Activated T-helper 2 cell treated with anti-CD3 and anti-CD28 coated beads, Interferon-gamma antibody, Interleukin-2, Interleukin-4, amounts not matched to agents 10 μg/mL and 5 μg/mL and 100 μg/mL, durations not matched to agents 14 hours and 24 hours and 36 hours (primary cell): ENCODE measurements at regions not wholly inside any gene's neighbourhood (a gene's known extent, or its start where the extent isn't known, plus 50 kb on each side); places are given as distances from the start of the nearest gene placed in this dataset.

Experiments used
- DNase-seq: peaks from one replicate; pipeline ENCODE4 v3.0.0; 2021; ENCODE audit warnings: low spot score
- H3K27ac Mint-ChIP-seq: one replicate; pipeline ENCODE4 v1.8.0; 2021; ENCODE audit warnings: mixed read lengths
- H3K27me3 Mint-ChIP-seq: one replicate; pipeline ENCODE4 v1.8.0; 2021; ENCODE audit warnings: low read depth, mixed read lengths
- H3K36me3 Mint-ChIP-seq: one replicate; pipeline ENCODE4 v1.8.0; 2021; ENCODE audit warnings: low read depth, mixed read lengths
- H3K4me1 Mint-ChIP-seq: one replicate; pipeline ENCODE4 v1.8.0; 2021; ENCODE audit warnings: low read depth, mixed read lengths
- H3K4me3 Mint-ChIP-seq: one replicate; pipeline ENCODE4 v1.8.0; 2021; ENCODE audit warnings: low read depth, mild to moderate bottlenecking, moderate library complexity, mixed read lengths
- H3K9me3 Mint-ChIP-seq: one replicate; pipeline ENCODE4 v1.8.0; 2021; ENCODE audit warnings: mixed read lengths
- intact Hi-C: fragments of 100-400 bp; cut with micrococcal nuclease; formaldehyde crosslinking; loops from one replicate; pipeline ENCODE4 v1.15.1; 2023

- Mint-ChIP-seq H3K9me3 (no peaks in the 10 kb centered on the region), H3K27me3 (peaks cover 34% of the 10 kb centered on the region), H3K4me1 (peaks cover 6% of the 10 kb centered on the region), H3K27ac (no peak overlapping the region), H3K4me3 (no peak overlapping the region), H3K36me3 (no peaks in the 10 kb centered on the region)
- intact Hi-C loops: no loop called here
- no peak for DNase-seq
Measured at GRCh38 chr21:31502537-31503143, 156.9 kb upstream of the SOD1 start.

DNA sequence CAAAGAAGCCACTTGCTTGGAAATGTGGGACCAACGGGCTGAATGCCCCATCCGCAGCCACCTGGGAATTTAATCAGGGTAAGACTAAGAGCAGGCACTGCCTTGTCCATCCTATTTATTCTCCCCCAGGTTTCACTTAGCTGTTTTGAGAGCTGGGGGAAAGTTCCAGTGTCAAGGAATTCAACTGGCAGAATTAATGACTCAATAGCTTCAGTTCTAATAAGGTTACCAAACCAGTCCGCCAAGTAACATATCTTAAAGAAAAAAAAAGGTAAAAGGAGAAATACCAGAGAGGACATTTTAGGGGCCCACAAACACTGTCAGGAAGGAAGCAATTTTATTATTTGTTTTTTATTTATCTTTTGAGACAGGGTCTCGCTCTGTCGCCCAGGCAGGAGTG is 157.6 kb upstream of the SOD1 start:
- intact Hi-C loops: no loop called here
- Mint-ChIP-seq H3K4me1 (peaks cover 6% of the 10 kb centered on the region), H3K9me3 (no peaks in the 10 kb centered on the region), H3K27me3 (peaks cover 34% of the 10 kb centered on the region), H3K4me3 (no peak overlapping the region), H3K27ac (no peak overlapping the region), H3K36me3 (no peaks in the 10 kb centered on the region)
- DNase-seq: no peak

DNA sequence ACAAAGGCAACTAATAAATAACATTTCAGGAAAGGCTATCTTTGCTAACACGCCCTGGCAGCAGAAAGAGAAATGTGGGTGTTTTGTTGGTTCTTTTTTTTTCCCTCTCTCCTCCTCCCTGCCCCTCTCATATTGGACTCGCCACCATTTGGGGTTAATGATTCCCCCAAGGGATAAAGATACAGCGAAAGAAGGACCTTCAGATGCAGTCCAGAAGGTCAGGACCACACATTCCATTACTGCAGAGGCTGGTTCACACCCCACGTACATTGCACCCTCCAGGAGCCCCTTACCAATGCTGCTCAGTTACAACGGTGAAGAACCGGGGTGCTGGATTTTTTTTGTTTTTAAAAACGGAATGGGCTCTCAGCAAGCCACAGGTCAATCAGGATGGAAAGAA is 156.9 kb upstream of the TIAM1 start:
- H3K4me1 Mint-ChIP-seq: peaks cover under 1% of the 10 kb centered on the region
- H3K27me3 Mint-ChIP-seq: peaks cover 29% of the 10 kb centered on the region
- no peak overlapping the region for H3K27ac Mint-ChIP-seq
- DNase-seq: no peak
- intact Hi-C loops: no loop called here
- no peak overlapping the region for H3K4me3 Mint-ChIP-seq
- no peaks in the 10 kb centered on the region for H3K36me3 Mint-ChIP-seq
- no peaks in the 10 kb centered on the region for H3K9me3 Mint-ChIP-seq

GRCh38 chr21:31500071-31500470 is 156.0 kb upstream of the TIAM1 start:
- H3K4me3 Mint-ChIP-seq: no peak overlapping the region
- H3K36me3 Mint-ChIP-seq: no peaks in the 10 kb centered on the region
- H3K4me1 Mint-ChIP-seq: no peaks in the 10 kb centered on the region
- H3K9me3 Mint-ChIP-seq: no peaks in the 10 kb centered on the region
- intact Hi-C loops: no loop called here
- no peak overlapping the region for H3K27ac Mint-ChIP-seq
- peaks cover 24% of the 10 kb centered on the region for H3K27me3 Mint-ChIP-seq
- DNase-seq: no peak

DNA sequence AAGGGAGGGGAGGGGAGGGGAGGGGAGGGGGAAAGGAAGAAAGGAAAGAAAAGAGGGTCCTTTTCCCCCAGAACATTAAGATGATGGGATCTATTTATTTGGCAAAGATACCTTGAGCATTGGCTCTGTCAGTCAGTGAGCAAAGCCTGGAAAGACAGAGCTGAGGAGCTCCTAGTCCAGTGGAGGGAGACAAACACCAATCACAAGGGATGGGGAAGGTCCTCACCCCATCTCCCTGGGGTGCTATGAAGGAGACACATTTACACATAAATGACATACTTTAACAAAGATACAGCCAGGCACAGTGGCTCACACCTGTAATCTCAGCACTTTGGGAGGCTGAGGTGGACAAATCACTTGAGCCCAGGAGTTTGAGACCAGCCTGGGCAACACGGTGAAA is 154.9 kb upstream of the TIAM1 start:
- DNase-seq: no peak
- Mint-ChIP-seq H3K27ac (no peak overlapping the region), H3K27me3 (peaks cover 21% of the 10 kb centered on the region), H3K9me3 (no peaks in the 10 kb centered on the region), H3K4me3 (no peak overlapping the region), H3K36me3 (no peaks in the 10 kb centered on the region), H3K4me1 (no peaks in the 10 kb centered on the region)
- intact Hi-C loops: no loop called here

DNA sequence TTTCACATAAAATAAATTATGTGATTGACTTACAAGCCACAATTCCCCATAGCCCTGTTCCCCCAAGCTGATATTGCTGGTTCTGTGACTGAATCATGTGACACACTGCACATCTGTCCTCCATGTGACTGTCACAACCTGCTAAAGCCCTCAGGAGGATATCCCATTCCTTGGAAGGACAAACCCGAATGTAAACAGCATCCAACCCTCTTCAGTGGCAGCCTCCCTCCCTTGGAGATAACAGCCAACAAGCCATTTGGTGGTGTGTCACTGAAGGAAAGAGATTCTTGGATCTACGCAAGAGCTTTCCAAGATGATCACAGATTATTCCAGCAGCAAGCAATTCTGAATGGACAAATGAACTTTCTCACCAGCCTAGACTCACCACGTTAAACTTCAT is 153.9 kb upstream of the TIAM1 start:
- no peak for DNase-seq
- intact Hi-C loops: no loop called here
- Mint-ChIP-seq H3K36me3 (no peaks in the 10 kb centered on the region), H3K4me3 (no peak overlapping the region), H3K27me3 (peaks cover 22% of the 10 kb centered on the region), H3K9me3 (no peaks in the 10 kb centered on the region), H3K4me1 (no peaks in the 10 kb centered on the region), H3K27ac (no peak overlapping the region)

GRCh38 chr21:31493350-31493880 is 149.4 kb upstream of the TIAM1 start:
- Mint-ChIP-seq H3K27ac (no peak overlapping the region), H3K4me3 (no peak overlapping the region), H3K27me3 (peaks cover 12% of the 10 kb centered on the region), H3K9me3 (no peaks in the 10 kb centered on the region), H3K4me1 (peaks cover 2% of the 10 kb centered on the region), H3K36me3 (no peaks in the 10 kb centered on the region)
- DNase-seq: no peak
- intact Hi-C loops: no loop called here

DNA sequence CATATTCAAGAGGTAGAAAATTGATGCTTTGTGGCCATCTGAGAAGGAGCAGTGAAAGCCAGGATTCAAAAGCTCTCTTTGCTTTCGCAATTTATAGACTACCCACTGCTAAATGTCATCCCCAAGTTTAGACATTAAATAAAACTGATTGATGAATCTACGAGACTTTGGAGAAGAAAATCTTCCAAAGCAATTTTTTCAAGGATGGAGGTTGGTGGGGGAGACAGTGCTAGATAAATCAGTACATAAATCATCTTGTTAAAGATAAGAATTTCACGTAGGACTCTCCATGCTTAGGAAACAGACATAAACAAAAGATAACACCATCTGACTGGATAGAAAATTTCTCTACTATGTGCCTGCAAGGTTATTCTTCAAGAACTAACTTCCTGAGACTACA is 147.6 kb upstream of the TIAM1 start:
- no peak overlapping the region for H3K27ac Mint-ChIP-seq
- H3K9me3 Mint-ChIP-seq: no peaks in the 10 kb centered on the region
- peaks cover 8% of the 10 kb centered on the region for H3K27me3 Mint-ChIP-seq
- peaks cover 2% of the 10 kb centered on the region for H3K4me1 Mint-ChIP-seq
- H3K4me3 Mint-ChIP-seq: no peak overlapping the region
- intact Hi-C loops: no loop called here
- DNase-seq: no peak
- H3K36me3 Mint-ChIP-seq: no peaks in the 10 kb centered on the region

DNA sequence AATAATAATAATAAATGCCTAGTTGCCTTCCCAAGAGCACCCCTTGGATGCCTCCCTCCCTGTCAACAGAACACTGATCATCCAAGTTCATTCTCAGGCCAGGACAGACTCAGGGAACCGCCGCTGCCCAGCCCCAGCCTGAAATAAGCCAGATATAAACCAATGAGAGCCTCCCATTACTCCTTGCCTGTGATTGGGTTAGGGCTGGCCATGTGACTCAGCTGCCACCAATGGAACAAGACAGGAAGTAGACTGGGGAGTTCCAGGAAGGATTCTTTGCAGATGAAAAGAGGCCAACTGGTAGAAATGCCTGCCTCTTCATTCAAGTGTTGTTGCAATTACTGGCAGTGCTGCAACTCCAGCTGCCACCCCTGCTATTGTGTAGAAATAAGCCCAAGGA is 146.4 kb upstream of the TIAM1 start:
- H3K4me3 Mint-ChIP-seq: no peak overlapping the region
- peaks cover 2% of the 10 kb centered on the region for H3K4me1 Mint-ChIP-seq
- intact Hi-C loops: no loop called here
- peaks cover 8% of the 10 kb centered on the region for H3K27me3 Mint-ChIP-seq
- H3K36me3 Mint-ChIP-seq: no peaks in the 10 kb centered on the region
- peaks cover 10% of the 10 kb centered on the region for H3K9me3 Mint-ChIP-seq
- DNase-seq: no peak
- no peak overlapping the region for H3K27ac Mint-ChIP-seq

DNA sequence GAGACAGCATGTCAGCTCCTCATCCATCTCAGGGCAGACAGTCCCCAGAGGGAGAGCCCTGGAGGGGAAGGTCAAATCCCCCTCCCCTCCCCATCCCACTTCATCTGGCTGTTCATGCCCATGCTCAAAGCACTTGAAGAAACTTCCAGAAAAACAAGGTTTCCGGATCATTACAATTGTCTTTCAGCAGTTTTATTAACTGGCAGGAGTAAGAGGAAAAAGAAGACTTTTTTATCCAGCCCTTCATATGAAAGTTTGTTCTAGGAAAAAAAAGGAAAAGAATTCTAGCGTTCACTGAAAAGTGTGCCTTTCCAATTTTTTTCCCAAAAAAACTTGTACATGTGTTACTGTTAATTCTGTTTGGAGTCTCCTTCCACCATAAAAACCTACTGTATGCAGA is 145.7 kb upstream of the TIAM1 start:
- Mint-ChIP-seq H3K4me3 (no peak overlapping the region), H3K36me3 (no peaks in the 10 kb centered on the region), H3K4me1 (peaks cover 2% of the 10 kb centered on the region), H3K27me3 (peaks cover 8% of the 10 kb centered on the region), H3K9me3 (peaks cover 17% of the 10 kb centered on the region), H3K27ac (no peak overlapping the region)
- intact Hi-C loops: no loop called here
- DNase-seq: no peak

GRCh38 chr21:31489014-31489413 is 145.0 kb upstream of the TIAM1 start:
- peaks cover 19% of the 10 kb centered on the region for H3K9me3 Mint-ChIP-seq
- no peak overlapping the region for H3K27ac Mint-ChIP-seq
- intact Hi-C loops: no loop called here
- peaks cover 2% of the 10 kb centered on the region for H3K4me1 Mint-ChIP-seq
- no peaks in the 10 kb centered on the region for H3K36me3 Mint-ChIP-seq
- peaks cover 6% of the 10 kb centered on the region for H3K27me3 Mint-ChIP-seq
- no peak for DNase-seq
- H3K4me3 Mint-ChIP-seq: no peak overlapping the region

DNA sequence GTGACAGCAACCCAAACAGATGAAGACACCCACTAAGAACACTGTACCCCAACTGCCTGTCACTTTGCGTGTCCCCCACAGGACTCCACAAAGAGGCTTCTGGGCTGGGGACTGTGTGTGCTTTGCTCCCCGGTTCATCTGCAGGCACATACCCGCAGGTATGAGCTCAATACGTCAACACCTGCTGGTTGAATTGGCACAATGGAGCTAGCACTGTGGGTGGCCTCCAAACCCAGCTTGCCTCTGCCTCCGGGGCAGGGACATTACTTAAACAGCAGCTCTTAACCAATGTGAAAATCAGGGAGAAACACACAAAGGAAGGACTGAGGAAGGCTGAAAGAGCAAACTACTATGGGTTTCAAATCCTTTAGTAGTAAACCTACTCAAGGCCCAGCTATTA is 140.2 kb upstream of the TIAM1 start:
- Mint-ChIP-seq H3K9me3 (peaks cover 38% of the 10 kb centered on the region), H3K27me3 (no peaks in the 10 kb centered on the region), H3K4me3 (no peak overlapping the region), H3K4me1 (no peaks in the 10 kb centered on the region), H3K36me3 (no peaks in the 10 kb centered on the region), H3K27ac (no peak overlapping the region)
- DNase-seq: no peak
- intact Hi-C loops: no loop called here

DNA sequence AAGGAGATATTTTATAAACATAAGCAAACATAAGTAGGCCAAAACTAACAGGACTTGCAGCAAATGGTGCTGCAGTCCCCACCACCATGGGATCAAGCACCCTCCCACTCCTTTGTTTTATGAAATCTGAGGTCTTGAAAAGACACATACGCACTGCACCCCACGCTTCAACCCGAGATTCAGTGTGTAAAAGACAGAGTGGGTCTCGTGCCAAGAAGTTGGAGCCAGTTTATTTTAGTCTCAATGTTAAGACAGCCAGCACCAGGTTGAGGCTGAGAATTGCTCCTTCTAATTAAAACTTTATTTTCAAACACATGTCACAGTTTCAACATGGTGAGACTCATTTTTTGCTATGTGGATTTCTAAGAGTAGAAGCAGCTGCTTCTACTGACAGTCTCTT is 139.1 kb upstream of the TIAM1 start:
- H3K4me3 Mint-ChIP-seq: no peak overlapping the region
- H3K4me1 Mint-ChIP-seq: no peaks in the 10 kb centered on the region
- peaks cover 38% of the 10 kb centered on the region for H3K9me3 Mint-ChIP-seq
- no peak for DNase-seq
- intact Hi-C loops: no loop called here
- H3K36me3 Mint-ChIP-seq: no peaks in the 10 kb centered on the region
- H3K27me3 Mint-ChIP-seq: peaks cover 5% of the 10 kb centered on the region
- no peak overlapping the region for H3K27ac Mint-ChIP-seq

- Mint-ChIP-seq H3K9me3 (peaks cover 38% of the 10 kb centered on the region), H3K4me3 (no peak overlapping the region), H3K27ac (no peak overlapping the region), H3K4me1 (no peaks in the 10 kb centered on the region), H3K36me3 (no peaks in the 10 kb centered on the region), H3K27me3 (peaks cover 9% of the 10 kb centered on the region)
- DNase-seq: no peak
- intact Hi-C loops: no loop called here
Measured at GRCh38 chr21:31482460-31482859, 138.4 kb upstream of the TIAM1 start.
